ENCODE measurements at regions not wholly inside any gene's neighbourhood (a gene's known extent, or its start where the extent isn't known, plus 50 kb on each side); places are given as distances from the start of the nearest gene placed in this dataset.

DNA sequence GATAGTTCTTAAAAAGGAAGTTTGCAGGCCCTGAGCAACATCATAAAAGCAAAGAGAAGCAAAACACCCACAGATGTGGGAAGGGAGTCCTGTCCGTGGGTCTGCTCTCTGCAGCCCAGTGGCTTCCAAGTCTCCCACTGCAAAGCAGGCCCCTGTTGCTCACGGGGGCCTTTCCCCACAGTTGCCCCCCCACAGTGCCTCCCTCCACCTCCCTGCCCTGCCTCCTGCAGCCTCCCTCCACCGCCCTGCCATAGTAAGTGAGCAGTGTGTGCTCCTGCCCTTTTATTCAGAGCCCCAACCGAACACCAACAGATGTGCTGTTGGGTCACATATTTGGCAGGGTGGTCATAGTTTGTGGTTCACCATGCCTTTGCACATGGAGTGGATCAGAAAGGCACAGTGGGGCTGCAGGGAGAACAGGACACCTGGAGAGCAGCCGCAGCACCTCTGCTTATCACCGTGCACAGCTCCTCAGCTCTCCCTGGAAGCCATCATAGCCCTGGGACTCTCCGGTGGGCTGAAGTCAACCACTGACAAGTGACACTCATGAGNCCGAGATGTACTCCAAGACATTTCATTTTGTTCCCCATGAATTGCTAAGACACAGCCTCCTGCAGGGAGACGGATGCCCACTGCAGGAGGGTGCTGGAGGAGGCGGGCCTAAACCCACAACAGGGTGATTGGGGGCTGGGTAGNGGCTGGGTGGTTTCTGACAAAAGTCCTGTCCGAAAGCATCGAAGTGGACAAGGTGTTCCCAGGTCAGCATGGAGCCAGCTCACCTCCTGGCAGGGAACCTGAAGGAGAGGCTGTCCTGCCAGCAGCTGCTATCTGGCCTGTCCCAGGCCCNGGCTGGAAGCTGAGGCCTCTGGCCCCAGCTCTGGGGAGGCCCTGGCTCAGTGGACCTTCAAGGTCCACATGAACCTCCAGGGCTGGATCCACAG, 278.9 kb downstream of the GADD45G start:
- TF ChIP-seq GATA3 (IDR thresholded peaks at IDR 0.05; ENCODE audit: low read depth, low read length) (no peak), GATA2 (IDR thresholded peaks at IDR 0.05; ENCODE audit: low read depth, low read length) (no peak)

DNA sequence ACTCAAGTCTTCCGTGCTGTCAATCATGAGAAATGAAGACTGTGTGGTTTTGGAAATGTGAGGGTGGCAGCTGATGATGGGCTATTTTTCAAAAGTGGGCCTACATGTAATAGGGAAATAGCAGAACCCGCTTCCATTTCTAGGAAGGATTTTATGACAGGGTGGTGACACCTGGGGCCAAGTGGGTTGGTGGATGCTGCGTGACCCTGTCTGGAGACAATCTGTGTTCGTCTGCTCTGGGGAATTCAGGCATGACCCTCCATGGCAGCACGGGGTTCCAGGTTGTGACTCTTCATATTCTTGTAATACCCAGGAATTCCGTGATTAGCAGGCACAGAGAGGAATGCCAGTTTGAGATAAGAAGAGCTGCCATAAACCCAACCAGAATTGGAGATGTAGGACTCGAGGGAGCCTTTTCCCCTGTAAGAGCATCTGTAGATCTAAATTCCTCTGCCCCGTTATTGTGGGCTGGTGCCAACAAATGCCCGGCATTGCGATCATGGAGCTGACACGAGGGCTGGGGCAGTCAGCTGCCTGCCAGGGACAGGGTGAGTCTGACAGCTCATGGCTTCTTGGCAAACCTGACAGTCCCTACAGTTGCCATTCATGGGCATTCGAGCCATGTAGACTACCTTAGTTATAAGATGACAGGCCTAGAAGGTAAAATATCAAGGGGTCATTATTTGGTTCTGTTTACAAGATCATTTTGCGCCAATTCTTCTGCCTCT, 279.7 kb downstream of the GADD45G start:
- TF ChIP-seq GATA3 (IDR thresholded peaks at IDR 0.05; ENCODE audit: low read depth, low read length) (no peak), GATA2 (IDR thresholded peaks at IDR 0.05; ENCODE audit: low read depth, low read length) (no peak)

DNA sequence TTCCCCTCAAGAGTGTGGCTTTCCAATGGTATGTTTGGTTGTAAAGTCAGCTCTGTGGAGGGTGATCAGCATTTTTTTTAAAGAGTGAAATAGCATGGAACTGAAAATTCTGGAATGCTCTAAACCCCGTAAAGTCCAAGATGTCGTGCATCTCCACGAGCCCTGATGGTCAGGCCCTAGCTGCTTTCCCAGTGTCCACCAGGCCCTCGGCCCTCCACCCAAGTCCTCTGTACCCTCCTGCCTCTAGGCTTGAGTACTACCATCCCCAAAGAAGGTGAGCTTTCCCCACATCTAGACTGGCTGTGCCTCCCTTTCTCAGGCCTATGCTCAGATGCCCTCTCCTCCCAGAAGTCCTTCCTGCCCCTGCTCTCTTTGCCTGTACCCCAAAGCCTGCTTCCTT, 280.3 kb downstream of the GADD45G start:
- TF ChIP-seq GATA2 (IDR thresholded peaks at IDR 0.05; ENCODE audit: low read depth, low read length) (no peak), GATA3 (IDR thresholded peaks at IDR 0.05; ENCODE audit: low read depth, low read length) (no peak)

DNA sequence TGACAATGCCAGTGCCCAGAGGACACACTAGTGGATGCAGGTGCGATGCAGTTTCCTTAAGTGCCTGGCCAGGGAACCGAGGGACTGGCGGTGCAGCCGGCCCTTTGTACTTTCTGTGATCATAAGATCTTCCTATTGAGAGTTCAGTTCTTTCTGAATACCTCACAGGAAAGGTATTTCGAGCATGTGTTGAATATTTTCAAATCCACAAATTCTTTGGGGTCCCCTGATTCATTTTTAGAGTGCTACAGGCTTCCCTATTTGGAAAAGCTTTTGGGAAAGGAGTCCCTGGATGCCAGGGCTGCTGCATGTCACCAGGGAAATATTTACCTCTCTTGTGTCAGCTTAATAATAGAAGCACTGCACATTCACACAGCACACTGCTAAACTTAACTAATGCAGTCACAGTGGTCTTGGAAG, 281.5 kb downstream of the GADD45G start:
- TF ChIP-seq GATA3 (IDR thresholded peaks at IDR 0.05; ENCODE audit: low read depth, low read length), result no peak

DNA sequence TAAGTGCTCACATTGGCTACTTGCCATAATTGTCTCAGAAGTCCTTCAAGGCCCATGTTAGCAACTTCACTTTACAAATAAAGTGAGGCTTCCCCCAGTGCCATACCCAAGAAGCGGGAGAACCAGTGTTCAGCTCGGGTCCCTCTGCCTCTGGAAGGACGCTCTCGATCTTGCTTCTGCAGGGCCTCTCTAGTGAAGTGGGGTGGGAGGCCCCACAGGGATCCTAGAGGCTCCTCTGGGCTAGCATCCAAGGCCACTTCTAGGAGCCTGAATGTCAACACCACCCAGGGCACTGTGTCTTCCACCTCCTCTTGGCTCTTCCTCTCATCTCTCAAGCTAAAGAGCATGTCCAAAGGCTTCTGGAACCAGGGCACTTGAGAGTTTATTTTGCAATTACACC, 282.5 kb downstream of the GADD45G start:
- no peak for TF ChIP-seq GATA2 (IDR thresholded peaks at IDR 0.05; ENCODE audit: low read depth, low read length)
- TF ChIP-seq GATA3 (IDR thresholded peaks at IDR 0.05; ENCODE audit: low read depth, low read length), result no peak

DNA sequence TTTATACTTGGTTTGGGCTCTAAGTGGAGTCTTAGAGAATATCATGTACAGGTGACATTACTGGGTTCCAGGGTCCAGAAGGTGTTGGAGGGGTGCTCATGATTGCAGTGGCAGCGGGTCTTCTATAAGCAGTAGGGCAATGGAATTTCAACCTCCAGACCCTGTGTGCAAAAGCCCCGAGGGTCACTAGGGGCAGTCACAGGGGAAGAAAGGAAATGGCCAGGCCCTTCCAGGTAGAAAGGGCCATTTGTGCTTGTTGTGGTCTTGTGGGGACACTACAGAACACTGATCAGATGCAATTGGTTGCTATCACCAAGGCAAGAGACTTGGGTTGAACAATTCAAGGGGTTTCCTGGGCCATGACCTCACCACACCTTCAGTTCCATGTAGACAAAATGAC, 283.4 kb downstream of the GADD45G start:
- TF ChIP-seq GATA3 (IDR thresholded peaks at IDR 0.05; ENCODE audit: low read depth, low read length) (no peak), GATA2 (IDR thresholded peaks at IDR 0.05; ENCODE audit: low read depth, low read length) (no peak)

DNA sequence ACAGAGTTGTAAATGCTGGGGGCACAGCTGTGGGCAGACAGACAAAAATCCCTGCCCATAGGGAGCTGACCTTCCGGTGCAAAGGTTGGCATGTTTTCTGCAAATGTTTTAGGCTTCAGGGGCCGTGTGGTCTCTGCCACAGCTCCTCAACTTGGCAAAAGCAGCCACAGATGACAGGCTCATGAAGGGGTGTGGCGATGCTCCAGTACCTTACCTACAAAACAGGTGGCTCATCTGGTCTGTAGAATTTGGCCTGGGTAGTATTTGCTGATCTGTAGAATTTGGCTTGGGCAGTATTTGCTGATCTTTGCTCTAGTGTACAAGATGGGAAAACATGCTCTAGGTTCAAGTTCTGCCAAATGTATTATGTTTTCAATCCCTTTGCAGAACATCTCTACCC, 283.9 kb downstream of the GADD45G start:
- TF ChIP-seq GATA3 (IDR thresholded peaks at IDR 0.05; ENCODE audit: low read depth, low read length) (no peak), GATA2 (IDR thresholded peaks at IDR 0.05; ENCODE audit: low read depth, low read length) (no peak)

DNA sequence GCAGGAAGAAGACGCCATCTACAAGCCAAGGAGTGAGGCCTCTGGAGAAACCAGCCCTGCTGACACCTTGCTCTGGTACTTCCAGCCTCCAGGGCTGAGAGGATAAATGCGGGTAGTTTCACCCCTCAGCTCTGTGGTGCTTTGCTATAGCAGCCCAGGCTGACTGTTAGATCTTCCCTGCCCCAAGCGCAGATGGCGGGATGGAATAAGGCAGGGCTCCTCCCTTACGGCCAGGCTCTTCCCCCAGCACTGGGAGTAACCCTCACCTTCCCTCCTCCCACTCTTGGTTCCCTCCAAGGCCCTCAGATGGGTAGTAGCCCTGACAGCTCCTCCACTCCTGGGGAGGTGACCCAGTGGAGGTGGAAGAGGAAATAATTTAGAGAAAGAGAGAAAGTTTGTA, 285.1 kb downstream of the GADD45G start:
- TF ChIP-seq GATA2 (IDR thresholded peaks at IDR 0.05; ENCODE audit: low read depth, low read length), result no peak
- no peak for TF ChIP-seq GATA3 (IDR thresholded peaks at IDR 0.05; ENCODE audit: low read depth, low read length)

DNA sequence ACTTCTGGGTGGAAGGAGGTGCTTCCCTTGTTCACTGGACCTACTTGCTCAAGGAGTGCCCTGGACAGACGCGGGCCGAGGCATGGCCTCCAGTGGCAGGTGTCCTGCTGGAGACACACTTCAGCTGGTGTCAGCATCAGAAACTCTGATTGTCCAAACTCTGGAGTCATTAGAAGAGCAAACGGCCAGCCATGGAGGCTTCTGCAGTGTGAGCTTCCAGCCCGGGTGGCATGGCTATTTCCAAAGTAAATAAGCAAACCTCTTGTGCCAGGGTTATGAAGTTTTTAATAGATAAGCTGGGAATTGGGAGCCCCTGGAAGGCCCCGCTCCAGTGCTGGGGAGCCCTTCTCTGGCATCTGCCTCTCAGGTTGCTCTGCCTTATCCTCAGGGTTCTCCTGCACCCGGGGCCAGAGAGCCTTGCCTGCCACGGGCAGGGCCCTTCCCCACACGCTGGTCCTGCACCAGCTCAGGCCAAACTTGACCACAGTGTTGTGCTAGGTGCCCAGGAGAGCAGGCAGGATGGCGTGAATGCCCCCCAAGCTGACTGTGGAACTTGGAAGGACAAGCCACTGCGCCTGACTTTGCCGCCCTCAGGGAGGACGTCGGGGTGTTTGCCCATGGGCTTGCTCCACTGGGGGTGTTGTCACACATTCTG, 285.6 kb downstream of the GADD45G start:
- TF ChIP-seq GATA3 (IDR thresholded peaks at IDR 0.05; ENCODE audit: low read depth, low read length), result no peak

DNA sequence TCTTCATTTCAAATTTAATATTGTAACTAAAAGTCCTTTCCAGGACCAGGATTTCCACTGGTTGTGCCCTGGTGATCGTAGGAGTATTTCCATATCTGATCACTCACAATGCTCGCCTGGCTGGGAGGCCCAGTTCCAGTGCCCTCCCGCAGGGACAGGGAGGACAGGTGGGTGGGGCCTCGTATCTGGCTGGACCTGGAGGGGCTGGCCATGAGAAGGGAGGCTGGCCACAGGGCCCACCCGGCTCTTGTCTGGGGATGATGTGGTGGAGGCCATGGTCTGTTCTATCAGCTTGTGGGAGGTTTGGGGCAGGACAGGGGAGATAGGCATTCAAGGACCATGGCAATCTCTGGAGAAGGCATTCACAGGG, 286.4 kb downstream of the GADD45G start:
- TF ChIP-seq GATA3 (IDR thresholded peaks at IDR 0.05; ENCODE audit: low read depth, low read length) (no peak), GATA2 (IDR thresholded peaks at IDR 0.05; ENCODE audit: low read depth, low read length) (no peak)

DNA sequence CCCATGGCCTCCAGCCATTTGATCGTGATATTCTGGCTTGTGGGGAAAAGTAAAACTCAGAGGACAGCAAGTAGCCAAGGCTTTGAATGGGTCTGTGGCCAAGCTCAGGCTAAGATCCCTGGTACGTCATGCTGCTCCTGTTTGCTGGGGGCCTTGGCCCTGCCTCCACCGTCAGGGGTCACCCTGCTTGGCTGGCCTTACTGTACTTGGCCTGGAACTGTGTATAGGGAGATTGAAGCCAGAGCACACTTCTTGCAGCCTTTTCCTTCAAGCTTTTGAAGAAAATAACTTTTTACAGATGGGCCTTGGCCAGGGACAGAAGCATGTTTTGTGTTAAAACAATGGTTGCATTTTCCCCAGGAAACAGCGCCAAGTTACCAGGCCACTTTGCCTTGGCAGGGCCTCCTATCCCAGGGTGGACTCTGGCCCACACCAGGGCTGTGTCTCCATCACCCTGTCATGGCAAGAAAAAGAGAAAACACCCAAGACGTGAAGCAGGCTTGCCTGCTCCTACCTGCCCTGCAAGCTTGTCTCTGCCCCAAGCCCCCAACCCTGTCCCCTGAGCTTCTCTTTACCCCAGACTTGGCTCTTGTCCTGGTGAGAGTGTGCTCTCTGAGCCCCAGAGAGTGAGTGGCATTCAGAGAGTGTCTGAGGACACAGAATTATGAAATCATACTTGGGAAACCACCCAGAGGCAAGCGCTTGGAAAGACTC, 286.9 kb downstream of the GADD45G start:
- TF ChIP-seq GATA3 (IDR thresholded peaks at IDR 0.05; ENCODE audit: low read depth, low read length) (no peak), GATA2 (IDR thresholded peaks at IDR 0.05; ENCODE audit: low read depth, low read length) (no peak)

DNA sequence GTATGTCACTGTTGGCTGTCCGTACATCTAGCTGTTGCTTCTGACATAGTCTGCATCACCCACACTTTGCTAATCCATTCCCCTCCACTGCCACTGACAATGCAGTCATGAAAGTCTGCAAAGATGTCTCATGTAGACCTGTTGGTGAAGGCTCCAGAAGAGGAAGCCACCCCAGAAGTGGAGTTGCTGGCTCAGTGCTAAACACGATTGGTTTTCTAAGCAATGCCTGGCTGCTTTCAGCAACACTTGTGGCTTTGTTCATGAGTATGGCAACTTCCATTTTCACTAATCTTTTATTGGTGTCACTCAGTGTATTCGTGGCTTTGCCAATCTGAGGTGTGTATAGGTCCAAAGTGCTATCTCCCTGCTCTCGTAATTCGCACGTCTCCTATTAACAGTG, 288.1 kb downstream of the GADD45G start:
- TF ChIP-seq GATA2 (IDR thresholded peaks at IDR 0.05; ENCODE audit: low read depth, low read length) (no peak), GATA3 (IDR thresholded peaks at IDR 0.05; ENCODE audit: low read depth, low read length) (no peak)

DNA sequence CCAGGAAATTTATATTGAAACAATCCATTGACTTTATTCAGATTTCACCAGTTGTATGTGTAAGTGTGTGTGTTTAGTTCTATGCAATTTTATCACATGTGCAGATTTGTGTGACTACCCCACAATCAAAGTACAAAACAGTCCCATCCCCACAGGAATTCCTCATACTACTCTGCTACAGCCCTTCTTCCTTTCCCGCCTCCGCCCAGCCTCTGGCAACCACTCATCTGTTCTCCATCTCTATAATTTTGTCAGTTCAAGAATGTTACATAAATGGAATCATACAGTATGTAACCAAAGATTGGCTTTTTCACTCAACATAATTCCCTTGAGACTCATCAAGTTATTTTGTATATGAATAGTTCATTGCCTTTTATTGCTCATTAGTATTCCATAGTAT, 289.1 kb downstream of the GADD45G start:
- TF ChIP-seq GATA2 (IDR thresholded peaks at IDR 0.05; ENCODE audit: low read depth, low read length), result no peak
- TF ChIP-seq GATA3 (IDR thresholded peaks at IDR 0.05; ENCODE audit: low read depth, low read length), result no peak

DNA sequence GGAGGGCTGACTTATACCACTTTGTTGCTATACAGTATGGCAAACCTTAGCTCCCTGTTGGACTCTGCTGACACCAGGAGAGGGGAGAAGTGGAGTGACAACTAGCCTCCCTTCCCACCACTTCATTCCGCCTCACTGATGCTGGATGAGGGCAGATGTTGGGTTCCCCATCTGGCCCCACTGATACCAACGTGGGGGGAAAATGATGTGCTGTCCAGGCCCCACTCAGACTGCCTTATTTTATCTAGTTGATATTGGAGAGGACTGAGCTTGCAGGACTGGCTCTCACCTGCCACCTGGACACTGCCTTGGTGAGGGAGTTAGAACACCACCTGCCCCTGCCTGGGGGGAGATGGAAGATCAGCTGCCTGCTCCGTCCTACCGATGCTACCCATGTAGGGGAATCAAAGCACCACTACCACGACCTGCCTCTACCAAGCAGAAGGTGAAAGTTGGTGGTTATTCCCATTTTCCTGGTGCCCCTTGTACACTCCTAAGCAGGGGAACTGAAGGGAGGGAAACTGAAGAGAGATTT, 292.1 kb downstream of the GADD45G start:
- TF ChIP-seq GATA2 (IDR thresholded peaks at IDR 0.05; ENCODE audit: low read depth, low read length), result no peak
- TF ChIP-seq GATA3 (IDR thresholded peaks at IDR 0.05; ENCODE audit: low read depth, low read length), result no peak

Measured in SH-SY5Y (cell line).